ENCODE measurements at regions not wholly inside any gene's neighbourhood (a gene's known extent, or its start where the extent isn't known, plus 50 kb on each side); places are given as distances from the start of the nearest gene placed in this dataset.

DNA sequence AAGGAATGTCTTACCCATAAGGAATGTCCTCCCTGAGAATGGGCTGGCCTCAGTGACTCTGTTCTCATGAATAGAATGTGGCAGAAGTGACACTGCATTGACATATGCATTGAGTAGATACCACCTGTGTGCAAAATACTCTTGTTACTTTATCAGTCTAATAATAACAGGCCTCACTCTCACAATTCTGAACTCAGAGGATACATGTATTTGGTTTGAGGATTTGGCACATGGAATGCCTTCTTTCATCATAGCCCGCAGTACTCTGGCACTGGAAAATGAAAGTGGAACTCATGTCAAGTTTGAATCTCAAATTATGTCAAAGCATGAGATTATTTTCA lies 52.9 kb upstream of the PLCB4 start:
- DNase-seq (ENCODE audit: low spot score in 2 of 2, unreplicated experiment in 2 of 2), result no peak
- H3K4me3 Mint-ChIP-seq, result no peak overlapping the region
- peaks cover under 1% of the 10 kb centered on the region for H3K9me3 Mint-ChIP-seq
- H3K27me3 Mint-ChIP-seq (ENCODE audit: low read depth), result peaks cover 4% of the 10 kb centered on the region
- TF ChIP-seq, protein P1, sequence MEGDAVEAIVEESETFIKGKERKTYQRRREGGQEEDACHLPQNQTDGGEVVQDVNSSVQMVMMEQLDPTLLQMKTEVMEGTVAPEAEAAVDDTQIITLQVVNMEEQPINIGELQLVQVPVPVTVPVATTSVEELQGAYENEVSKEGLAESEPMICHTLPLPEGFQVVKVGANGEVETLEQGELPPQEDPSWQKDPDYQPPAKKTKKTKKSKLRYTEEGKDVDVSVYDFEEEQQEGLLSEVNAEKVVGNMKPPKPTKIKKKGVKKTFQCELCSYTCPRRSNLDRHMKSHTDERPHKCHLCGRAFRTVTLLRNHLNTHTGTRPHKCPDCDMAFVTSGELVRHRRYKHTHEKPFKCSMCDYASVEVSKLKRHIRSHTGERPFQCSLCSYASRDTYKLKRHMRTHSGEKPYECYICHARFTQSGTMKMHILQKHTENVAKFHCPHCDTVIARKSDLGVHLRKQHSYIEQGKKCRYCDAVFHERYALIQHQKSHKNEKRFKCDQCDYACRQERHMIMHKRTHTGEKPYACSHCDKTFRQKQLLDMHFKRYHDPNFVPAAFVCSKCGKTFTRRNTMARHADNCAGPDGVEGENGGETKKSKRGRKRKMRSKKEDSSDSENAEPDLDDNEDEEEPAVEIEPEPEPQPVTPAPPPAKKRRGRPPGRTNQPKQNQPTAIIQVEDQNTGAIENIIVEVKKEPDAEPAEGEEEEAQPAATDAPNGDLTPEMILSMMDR (IDR thresholded peaks at IDR 0.05; ENCODE audit: unreplicated experiment), result no peak
- H3K36me3 Mint-ChIP-seq, result no peaks in the 10 kb centered on the region
- peaks cover under 1% of the 10 kb centered on the region for H3K4me1 Mint-ChIP-seq
- H3K27ac Mint-ChIP-seq, result no peak overlapping the region

DNA sequence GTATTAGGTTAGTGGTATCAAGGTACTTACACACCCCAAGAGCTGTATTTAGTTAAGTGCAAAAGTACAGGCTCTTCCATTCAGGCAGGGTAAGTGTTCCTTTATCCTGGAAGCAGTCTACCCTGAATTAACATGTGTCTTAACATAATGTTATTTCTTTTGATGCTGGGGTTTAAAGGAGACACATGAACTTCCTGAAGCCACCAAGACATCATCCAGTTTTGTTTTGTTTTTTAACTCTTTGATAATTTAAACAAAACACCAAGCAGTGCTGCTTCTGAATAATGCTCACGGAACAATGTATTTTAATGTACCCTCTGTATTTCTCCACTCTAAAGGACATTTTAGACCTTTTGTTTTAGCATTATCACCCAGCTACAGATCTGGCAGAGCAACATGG lies 50.5 kb upstream of the PLCB4 start:
- TF ChIP-seq, protein P1 (IDR thresholded peaks at IDR 0.05; ENCODE audit: unreplicated experiment), result no peak
- Mint-ChIP-seq H3K36me3 (no peaks in the 10 kb centered on the region), H3K4me3 (no peak overlapping the region), H3K4me1 (peaks cover 18% of the 10 kb centered on the region), H3K27ac (no peak overlapping the region), H3K27me3 (ENCODE audit: low read depth) (peaks cover 4% of the 10 kb centered on the region), H3K9me3 (no peaks in the 10 kb centered on the region)
- no peak for DNase-seq (ENCODE audit: low spot score in 2 of 2, unreplicated experiment in 2 of 2)
